RWPE2 (cell line): ENCODE measurements at regions not wholly inside any gene's neighbourhood (a gene's known extent, or its start where the extent isn't known, plus 50 kb on each side); places are given as distances from the start of the nearest gene placed in this dataset.
A peak's percentile ranks its signal among the peaks of the same experiment; 100 is the strongest.

ENCODE experiments used
- ATAC-seq: fragments of 200-7000 bp; cut with Tn5 transposase; 3 replicates; pipeline ENCODE4 v1.9.1; 2021; ENCODE audit warnings: low read depth
- DNase-seq: peaks from one replicate; pipeline ENCODE4 v3.0.0-alpha.2; 2020; ENCODE audit warnings: low spot score
- H3K27ac ChIP-seq: fragments of 450-650 bp; 2 replicates; pipeline ENCODE4 v1.5.1; 2017; ENCODE audit warnings: mild to moderate bottlenecking; ENCODE audit not compliant: poor library complexity, severe bottlenecking
- H3K27me3 ChIP-seq: fragments of 250-450 bp; sonication (Bioruptor Pico); 2 replicates; pipeline ENCODE4 v1.5.1; 2021; ENCODE audit warnings: mild to moderate bottlenecking, moderate library complexity; ENCODE audit not compliant: insufficient read depth, poor library complexity, severe bottlenecking
- H3K36me3 ChIP-seq: fragments of 250-450 bp; sonication (Bioruptor Pico); 2 replicates; pipeline ENCODE4 v1.5.1; 2020; ENCODE audit warnings: low read depth, mild to moderate bottlenecking, moderate library complexity
- H3K4me1 ChIP-seq: fragments of 250-450 bp; sonication (Bioruptor Pico); 2 replicates; pipeline ENCODE4 v1.5.1; 2021; ENCODE audit warnings: mild to moderate bottlenecking, moderate library complexity; ENCODE audit not compliant: insufficient read depth, poor library complexity, severe bottlenecking
- H3K4me3 ChIP-seq: fragments of 250-450 bp; sonication (Bioruptor Pico); 2 replicates; pipeline ENCODE4 v1.5.1; 2021; ENCODE audit warnings: mild to moderate bottlenecking, moderate library complexity; ENCODE audit not compliant: severe bottlenecking
- H3K9me3 ChIP-seq: fragments of 250-450 bp; sonication (Bioruptor Pico); 2 replicates; pipeline ENCODE4 v1.5.1; 2021; ENCODE audit warnings: mild to moderate bottlenecking, moderate library complexity; ENCODE audit not compliant: severe bottlenecking
- TF ChIP-seq, protein P1 (sequence below): fragments of 450-650 bp; IDR thresholded peaks from one replicate; pipeline ENCODE4 v1.5.1; 2017; ENCODE audit warnings: mild to moderate bottlenecking, moderate library complexity; ENCODE audit not compliant: poor library complexity, severe bottlenecking

DNA sequence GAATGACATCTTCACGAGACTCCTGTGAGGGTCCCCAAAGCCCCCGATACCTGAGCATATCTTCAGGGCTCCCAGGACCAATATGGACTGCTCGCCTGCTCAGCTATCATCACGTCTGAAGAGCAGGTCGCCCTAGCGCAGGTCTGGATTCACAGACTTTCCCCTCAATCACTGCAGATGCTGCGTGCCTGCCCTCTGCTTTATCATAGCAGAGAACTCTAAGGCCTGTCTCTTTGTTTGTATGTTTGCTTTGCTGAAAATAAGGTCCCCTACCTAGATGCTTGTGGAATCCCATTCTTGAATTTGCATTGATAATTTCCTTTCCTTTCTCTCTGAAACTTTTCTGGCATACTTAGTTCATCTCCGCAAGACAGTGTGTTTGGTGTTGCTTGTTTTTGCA is 140.3 kb upstream of the NSMCE3 start:
- Histone ChIP-seq H3K36me3 (no peaks in the 10 kb centered on the region), H3K4me1 (no peaks in the 10 kb centered on the region), H3K4me3 (no peak overlapping the region), H3K27ac (no peak overlapping the region), H3K27me3 (peaks cover 27% of the 10 kb centered on the region), H3K9me3 (no peaks in the 10 kb centered on the region)
- TF ChIP-seq, protein P1, sequence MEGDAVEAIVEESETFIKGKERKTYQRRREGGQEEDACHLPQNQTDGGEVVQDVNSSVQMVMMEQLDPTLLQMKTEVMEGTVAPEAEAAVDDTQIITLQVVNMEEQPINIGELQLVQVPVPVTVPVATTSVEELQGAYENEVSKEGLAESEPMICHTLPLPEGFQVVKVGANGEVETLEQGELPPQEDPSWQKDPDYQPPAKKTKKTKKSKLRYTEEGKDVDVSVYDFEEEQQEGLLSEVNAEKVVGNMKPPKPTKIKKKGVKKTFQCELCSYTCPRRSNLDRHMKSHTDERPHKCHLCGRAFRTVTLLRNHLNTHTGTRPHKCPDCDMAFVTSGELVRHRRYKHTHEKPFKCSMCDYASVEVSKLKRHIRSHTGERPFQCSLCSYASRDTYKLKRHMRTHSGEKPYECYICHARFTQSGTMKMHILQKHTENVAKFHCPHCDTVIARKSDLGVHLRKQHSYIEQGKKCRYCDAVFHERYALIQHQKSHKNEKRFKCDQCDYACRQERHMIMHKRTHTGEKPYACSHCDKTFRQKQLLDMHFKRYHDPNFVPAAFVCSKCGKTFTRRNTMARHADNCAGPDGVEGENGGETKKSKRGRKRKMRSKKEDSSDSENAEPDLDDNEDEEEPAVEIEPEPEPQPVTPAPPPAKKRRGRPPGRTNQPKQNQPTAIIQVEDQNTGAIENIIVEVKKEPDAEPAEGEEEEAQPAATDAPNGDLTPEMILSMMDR, result no peak
- ATAC-seq, result no peak
- no peak for DNase-seq

DNA sequence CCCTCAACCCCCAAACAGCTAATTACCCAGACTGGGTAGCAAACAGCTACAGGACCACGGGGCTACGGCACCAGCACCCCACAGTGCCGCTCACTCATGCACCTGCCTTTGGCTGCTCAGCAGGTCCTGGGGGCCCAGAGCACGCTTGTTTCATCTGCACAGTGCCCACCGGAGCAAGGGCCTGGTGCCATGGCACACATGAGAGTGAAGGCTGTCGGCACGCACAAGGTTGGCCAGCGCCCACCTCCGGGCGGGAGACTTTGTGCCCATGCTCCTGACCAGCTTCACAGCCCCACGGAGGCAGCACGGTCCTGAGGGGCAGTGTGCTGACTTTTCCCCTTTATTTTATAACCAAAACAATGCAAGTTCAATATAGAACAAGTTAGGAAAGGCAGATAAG is 135.9 kb upstream of the NSMCE3 start:
- Histone ChIP-seq H3K4me1 (no peaks in the 10 kb centered on the region), H3K27ac (no peak overlapping the region), H3K36me3 (no peaks in the 10 kb centered on the region), H3K27me3 (peaks cover 23% of the 10 kb centered on the region), H3K9me3 (no peaks in the 10 kb centered on the region), H3K4me3 (no peak overlapping the region)
- DNase-seq (no peak), ATAC-seq (no peak)
- TF ChIP-seq, protein P1, result no peak

DNA sequence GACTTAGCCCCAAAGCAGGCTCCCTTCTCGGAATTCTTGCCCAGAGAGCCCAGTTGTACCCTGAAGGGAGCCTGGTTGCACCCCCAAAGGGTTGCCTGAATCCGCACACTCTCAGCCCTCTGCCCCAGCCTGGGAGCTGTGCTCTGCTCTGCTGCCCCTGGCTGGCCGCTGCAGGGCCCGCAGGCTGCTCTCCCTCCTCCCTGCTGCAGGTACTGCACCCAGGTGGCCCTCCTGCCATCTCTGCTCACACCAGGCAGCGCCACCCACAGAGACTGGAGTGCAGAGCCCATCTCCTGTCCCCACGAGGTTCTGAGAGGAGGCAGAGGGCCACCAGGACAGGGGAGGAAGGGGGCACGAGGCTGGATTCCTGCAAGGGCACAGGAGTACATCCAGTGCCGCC is 134.2 kb upstream of the NSMCE3 start:
- Histone ChIP-seq H3K36me3 (no peaks in the 10 kb centered on the region), H3K9me3 (no peaks in the 10 kb centered on the region), H3K4me1 (no peaks in the 10 kb centered on the region), H3K27ac (no peak overlapping the region), H3K27me3 (peaks cover 27% of the 10 kb centered on the region), H3K4me3 (no peak overlapping the region)
- TF ChIP-seq, protein P1, result peak; percentile 27
- ATAC-seq, result peak; percentile 72
- no peak for DNase-seq

DNA sequence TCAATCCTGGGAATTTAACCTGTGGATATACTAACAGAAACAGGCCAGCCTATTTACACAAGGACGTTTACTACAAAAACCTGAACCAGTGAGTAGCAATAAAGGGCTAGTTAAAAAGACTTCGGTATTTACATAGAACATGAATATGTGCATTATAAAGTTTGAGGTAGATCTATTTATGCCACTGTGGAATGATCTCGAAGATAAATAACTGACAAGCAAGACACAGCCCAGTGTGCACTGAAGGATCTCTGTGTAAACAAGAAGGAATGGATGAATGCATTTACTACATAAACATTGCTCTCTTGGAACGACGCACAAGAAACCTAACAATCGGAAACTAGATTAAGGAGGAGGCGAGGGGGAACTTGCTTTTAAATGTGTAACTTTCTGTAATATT is 132.0 kb upstream of the NSMCE3 start:
- peaks cover 36% of the 10 kb centered on the region for H3K27me3 ChIP-seq
- TF ChIP-seq, protein P1, result no peak
- H3K27ac ChIP-seq, result no peak overlapping the region
- no peaks in the 10 kb centered on the region for H3K4me1 ChIP-seq
- H3K4me3 ChIP-seq, result no peak overlapping the region
- DNase-seq (no peak), ATAC-seq (no peak)
- H3K36me3 ChIP-seq, result no peaks in the 10 kb centered on the region
- H3K9me3 ChIP-seq, result no peaks in the 10 kb centered on the region

DNA sequence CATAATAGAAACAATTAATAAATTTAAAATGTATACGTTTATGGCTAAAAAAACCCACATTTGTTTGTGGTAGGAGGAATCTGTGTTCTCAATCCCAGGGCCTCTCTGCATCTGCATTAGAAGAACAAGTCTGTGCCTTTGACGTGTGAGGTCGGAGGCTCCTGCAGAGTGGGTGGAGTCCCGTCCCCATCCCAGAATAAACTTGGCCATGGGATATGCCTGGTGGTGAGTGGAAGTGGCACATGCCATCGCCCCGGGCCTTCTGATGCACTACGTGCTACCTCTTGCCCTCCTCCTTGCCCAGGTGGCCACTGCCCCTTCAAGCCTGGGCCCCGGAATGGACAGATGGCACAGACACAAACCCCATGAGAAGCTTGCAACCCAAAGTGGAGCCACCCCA is 131.1 kb upstream of the NSMCE3 start:
- Histone ChIP-seq H3K27me3 (peaks cover 38% of the 10 kb centered on the region), H3K4me3 (no peak overlapping the region), H3K27ac (no peak overlapping the region), H3K4me1 (no peaks in the 10 kb centered on the region), H3K9me3 (no peaks in the 10 kb centered on the region), H3K36me3 (no peaks in the 10 kb centered on the region)
- DNase-seq, result no peak
- no peak for ATAC-seq
- TF ChIP-seq, protein P1, result no peak
